Amniotic stem cell (primary cell): ENCODE measurements at regions not wholly inside any gene's neighbourhood (a gene's known extent, or its start where the extent isn't known, plus 50 kb on each side); places are given as distances from the start of the nearest gene placed in this dataset.

ENCODE experiments used
- DNase-seq: peaks from one replicate; lab custom pipeline; 2025; lab: John Stamatoyannopoulos, UW

DNA sequence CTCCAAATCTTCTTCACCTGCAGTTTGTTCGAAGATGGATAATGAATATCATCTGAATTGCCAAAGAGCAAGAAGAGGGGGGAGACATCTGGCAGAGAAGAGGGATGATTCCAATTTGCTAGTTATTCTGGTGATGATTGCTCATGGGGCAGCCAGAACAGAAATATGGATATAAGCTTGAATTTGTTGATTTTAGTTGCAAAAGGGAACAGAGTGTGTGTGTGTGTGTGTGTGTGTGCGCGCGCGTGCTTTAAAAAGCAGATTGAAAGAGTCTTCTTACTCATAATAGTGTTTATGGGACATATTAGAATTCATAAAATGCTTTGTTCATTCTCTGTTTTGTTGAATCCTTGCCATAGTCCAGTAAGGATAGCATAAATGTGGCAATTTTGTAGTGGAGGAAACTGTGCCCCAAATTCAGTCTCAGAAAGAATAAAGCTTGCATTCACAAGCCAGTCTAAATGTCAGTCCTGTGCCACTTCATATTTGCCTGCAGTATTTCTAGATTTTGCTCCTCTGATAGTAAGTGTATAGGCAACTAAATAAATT, 436.3 kb upstream of the KLF4 start:
- DNase-seq = no peak

DNA sequence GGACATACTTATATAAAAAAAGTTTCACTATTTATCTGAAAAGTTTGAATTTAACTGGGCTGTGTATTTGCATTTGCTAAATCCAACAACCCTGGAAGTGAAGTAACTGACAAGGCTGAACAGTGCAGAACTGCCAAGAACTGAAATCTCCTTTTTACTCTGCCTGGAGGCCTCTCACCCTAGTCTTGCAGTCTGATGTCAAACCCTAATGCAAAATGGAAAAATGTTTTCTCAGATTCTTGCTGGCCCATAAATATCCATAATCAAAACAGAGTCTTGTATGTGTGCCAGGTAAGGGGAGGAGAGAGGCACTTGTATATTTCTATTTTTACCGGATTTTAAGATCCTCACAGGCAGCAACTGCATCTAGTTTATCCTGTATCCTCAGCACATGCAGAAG, 432.7 kb upstream of the KLF4 start:
- DNase-seq = no peak

DNA sequence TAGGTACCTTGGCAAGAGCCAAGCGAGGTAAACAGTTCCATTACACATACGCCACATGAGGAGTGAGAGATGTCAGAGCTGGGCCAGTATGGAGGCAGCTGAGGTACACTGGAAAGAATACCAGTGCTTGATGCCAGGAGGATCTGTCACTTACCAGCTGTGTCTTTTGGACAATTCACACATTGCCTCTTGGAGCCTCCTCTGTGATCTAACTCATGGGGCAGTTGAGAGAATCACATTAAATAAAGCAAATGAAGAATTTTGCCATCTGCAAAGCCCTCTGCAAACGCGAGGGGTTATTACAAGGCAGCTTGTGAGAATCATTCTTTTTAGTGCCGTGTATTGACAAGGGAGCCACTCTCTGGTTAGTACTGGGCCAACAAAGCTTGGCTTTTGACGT, 429.7 kb upstream of the KLF4 start:
- no peak for DNase-seq

DNA sequence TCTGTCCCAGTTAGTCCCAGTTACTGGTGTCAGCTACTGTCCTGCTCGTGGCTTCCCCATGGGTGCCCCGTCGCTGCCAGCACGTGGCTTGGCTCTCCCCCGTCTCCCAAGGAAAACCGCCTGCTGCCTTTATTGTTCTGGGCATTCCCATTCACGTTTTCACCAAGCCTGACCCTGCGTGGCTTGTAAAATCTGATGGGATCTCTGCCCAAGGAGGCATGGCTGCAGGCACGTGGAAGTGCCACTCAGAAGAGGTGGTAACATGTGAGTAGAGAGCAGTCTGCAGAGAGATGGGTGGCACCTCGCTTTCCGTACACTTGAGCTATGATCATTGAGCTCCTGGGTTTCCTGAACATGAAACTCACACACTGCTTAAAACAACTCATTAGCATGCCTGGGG, 429.2 kb upstream of the KLF4 start:
- no peak for DNase-seq

DNA sequence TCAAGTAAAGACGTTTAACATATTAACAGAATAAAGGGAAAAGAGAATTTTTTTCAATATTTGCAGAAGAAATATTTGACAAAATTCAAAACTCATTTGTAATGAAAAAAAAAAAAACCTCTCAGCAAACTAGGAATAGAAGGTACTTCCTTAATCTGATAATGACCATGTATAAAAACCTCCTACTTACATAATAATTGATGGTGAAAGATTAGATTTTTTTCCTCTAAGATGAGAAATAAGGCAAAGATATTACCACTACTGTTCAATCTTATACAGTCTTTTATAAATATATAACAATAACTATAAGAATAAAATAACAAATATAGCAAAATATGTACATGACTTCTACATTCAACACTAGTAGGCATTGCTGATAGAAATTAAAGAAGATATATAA, 424.6 kb upstream of the KLF4 start:
- DNase-seq = no peak

DNA sequence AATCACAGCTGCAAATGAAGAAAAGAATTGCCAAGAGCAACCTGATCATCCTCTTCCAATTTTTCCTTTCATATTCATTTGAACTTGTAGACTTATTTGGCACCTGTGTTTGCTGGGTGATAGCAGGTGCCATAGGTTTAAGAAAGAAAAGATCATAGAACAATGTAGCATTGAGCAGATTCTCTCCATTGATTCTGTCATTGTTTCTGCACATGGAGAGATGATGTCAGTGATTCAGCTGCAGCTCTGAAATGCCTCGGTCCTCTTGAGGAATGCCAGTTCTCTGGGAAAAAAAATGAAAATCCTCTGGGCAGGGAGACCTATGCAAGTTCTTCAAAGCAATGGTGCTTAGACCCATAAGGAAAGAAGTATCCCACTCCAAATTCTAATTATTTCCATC, 418.1 kb upstream of the KLF4 start:
- DNase-seq = no peak

DNA sequence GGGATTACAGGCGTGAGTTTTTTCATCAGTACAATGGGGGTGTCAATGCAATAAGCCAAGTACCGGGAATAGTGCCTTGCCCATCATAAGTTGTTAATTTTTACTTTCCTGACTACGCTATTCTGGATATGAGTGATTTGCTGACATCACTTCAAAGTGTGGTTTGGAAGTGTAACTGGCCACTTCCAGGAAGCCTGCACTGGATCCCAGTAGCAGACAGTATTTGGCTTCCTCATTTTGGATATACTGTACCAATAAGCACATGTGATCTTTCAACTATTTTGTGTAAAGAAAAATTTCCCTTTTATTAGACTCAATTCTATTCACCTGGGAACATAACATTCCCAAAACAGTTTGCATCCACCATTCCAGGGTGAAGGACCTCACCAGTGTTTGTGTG, 417.7 kb upstream of the KLF4 start:
- DNase-seq = no peak

DNA sequence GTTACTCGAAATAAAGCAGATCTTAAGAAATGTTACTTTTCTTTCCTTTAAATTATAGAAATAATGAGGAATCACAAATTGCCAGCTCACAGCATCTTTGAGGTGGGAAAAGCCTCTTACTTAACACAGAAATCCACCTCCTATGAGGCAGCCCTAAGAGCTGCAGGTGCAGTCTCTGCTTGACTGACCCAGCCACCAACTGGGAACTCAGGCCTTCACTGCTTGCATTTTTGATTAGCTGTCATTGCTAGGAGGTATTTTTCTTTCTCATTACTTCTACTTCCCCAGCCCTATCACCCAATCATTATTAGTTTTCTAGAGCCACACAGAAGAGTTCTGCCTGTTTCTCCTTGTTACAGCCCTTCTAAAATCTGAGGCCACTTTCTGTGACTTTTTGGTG, 416.5 kb upstream of the KLF4 start:
- no peak for DNase-seq

DNA sequence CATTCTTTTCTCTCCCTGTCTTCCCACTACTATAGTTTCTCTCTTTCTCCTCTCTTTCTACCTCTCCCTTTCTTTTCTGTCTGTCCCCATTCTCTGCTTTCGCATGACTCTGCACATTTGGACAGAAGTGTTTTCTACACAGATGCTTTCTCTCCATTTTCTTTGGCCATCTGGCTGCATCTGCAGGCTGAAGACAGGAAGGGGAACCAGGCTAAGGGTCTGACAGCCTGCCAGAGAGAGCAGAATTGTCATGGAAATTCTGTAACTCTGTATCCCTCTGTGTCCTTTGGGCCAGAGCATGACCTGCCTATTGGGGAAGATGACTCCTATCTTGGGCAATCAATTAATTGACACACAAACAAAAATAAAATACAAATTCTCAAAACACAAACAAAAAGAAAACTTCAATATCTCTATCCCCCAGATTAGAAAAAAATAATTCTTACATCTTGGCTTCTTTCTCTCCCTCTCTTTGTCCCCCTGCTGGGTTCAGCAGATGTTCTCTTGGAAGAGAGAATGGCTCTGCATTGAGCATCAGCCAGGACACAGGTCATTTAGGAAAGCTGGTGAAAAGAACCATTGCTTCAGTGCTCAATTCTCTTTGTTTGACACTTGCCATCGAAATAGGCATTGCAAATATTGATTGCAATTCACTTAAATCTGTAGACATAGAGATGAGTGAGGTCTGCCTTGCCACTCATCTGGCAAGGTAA, 415.9 kb upstream of the KLF4 start:
- DNase-seq = no peak

DNA sequence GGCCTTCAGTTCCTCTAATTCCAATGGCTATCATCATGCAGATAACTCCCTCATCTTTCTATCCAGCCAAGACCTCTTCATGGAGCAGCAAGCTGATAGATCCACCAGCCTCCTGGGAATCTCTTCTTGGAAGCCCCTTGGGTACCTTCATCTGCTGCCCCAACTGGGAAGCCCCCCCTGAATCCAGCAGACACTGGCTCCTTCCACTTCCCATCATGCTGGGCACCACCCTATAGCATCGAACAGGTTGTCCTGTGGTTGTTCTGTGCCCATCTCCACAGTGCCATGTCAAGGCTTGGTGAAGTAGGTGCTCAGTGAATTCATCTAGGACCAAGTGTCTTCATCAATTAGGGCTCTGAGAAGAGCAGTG, 410.4 kb upstream of the KLF4 start:
- DNase-seq = no peak

DNA sequence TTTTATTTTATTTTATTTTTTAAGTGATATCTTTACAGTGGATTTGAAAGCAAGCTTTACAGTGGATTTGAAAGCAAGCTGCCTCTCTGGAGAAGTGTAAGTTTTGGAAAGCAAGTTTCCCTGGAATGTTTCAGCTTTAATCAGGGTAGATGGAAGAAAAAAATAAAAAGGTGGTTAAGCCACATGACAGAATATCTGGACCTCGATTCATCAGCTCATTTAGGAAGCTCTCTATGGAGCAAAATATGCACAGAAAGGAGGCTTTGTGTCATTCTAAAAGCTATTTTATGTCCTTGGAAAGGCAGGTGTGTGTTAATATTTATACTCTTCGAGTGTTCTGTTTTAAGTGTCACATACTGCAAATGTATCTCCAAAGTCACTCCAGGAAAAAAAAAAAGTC, 409.2 kb upstream of the KLF4 start:
- no peak for DNase-seq

DNA sequence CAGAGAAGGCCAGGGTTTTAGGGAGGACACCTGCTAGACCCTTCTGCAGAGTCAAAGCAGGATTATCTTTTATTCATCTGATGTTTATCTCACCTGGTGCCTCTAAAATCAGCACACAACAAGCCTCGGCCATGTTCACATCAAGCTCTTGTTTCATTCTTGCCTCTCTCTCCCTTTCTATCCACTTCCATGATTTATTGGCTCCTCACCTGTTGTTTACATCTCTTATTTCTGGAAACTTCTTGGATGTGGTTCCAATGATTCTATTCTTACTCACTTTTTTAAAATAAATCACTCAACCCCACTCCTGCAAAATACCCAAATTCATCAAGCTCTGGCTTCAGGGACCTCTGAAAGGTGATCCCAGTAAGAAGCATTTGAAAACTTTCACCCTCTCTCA, 407.0 kb upstream of the KLF4 start:
- DNase-seq = no peak

DNA sequence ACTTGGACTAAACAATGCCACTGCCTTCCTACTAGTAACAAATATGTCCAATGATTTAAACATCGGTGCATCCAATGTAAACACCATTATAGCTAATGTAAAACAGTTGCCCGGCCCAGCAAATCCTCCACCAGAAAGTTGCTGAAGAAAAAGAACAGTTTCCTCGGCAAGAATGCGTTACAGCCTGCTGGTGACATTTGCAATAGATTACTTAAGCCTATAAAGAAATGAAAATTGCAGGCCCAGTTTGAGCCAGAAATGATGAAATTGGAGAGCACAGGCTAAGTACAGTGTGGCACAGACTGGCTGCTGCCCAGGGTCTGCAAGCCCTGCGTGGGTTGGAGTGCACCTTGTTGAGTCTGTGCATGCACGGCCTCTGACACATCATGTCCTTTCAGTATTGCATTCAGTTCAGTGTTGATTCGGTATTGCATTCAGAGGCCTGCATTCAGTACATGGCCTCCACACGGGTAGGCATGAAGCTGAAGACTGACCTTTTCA, 406.0 kb upstream of the KLF4 start:
- peak; percentile 8 for DNase-seq

DNA sequence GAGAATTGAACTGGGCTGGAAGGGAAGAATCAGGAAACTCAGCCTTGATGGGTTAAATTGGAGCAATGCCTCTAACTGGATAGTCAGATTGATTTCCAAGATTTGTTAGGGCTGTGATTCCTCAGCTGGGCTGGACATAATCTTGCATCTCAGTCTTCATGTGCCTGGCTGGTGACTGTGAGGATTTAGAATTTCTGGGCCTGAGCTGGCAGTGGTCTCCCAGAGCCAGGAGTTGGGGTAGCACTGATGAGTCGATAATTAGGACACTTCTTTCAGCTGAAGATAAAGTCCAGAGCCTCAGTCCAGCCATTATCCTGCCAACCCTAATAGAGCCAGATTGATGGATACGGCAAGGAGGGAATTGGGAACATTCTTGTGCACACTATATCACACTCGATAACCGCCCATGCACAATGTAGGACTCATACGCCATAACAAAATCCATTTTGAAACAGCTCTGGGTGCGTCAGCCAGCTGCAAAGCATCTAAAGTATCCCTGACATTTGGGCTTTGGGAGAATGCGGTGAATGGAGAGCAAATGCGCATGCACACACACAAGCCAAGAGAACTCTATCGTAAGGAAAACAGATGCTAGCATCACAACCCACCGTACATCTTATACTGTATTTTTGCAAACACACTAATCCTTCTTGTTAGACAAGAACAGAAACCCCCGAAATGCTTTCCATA, 405.1 kb upstream of the KLF4 start:
- peak; percentile 51 for DNase-seq

DNA sequence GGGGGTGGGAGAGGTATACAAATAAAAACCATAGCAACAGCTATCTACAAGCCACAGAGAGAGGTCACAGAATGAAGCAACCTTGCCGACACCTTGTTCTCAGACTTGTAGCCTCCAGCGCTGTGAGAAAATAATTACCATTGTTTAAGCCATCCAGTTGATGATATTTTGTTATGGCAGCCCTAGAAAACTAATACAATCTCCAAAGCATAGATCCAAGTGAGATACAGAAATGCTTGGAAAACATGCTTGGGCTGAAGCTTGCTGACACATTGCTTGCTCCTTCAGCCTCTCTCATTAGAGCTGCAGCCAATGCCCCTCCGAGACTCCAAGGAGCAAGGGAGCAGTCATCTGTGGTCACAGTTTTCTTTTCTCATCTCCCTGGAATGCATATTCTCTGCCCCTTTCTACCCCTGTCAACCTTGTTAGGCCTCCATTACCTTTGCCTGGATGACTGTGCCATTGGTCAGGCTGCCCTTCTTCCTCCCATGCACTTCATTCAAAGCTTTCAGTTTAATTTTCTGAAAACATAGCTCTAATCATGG, 401.4 kb upstream of the KLF4 start:
- DNase-seq = no peak

DNA sequence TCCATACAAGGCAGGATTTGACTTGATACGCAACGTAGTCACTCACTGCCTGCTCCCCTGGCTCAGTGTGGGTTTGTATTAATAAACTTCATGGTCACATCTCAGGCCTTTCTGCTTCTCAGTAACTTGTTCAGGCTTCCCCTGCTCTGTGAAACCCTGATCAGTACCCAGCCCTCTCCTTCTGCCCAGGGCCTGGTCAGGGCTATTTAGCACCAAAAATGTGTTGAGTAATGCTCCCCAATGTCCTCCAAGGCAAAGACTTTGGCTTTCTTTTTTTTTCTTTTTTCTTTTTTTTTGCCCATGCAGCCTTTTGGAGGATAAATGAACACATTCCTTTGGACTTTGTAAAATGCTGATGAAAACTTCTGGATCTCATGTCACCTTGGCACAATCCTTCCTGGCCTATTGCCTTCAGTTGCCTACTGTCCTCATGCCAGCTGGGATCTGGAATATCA, 399.2 kb upstream of the KLF4 start:
- no peak for DNase-seq

DNA sequence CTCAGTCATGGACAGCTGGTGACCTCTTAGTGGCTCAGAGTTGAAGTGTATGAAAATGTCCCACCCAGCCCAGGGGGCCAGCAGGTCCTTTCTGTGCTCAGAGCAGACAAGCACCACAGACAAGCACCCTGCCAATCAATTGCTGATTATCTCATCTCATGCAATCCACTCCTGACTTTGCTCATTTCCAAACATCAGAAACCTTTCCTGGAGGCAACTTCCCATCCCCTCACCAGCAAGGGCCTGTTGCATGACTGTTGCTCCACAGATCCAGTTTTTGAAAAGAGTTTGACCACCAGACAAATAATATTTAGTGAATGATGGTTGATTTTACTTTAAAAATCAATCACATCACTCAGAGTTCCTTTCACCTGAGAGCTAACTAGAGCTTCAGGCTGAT, 397.3 kb upstream of the KLF4 start:
- DNase-seq = no peak

DNA sequence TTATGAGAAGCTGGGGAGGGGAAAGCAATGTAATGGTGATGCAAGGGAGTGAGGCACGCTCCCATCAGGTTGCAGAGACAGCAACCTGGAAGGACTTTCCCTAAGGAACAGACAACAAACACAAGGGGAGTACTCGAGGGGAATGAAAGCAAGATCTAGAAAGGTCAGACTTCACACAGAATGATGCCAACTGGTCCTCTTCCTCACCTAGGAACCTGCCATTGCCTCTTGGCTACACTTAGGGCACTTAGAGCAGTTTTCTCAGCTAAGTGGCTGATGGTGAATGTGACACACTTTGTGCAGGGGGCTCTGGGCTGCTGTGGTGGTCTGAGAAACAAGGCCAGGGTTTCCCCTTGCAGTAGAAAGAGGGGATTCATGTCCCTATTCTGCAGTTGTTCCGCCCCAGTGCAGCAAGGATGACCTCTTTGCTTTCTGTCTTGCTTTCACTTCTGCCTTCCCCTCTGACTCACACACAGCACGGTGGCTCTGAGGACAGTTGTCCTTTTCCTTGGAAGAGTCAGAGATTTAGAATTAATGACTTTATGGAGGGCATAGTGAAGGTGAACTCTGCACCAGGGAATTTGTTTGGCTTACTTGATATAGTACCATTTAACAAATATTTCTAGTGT, 394.0 kb upstream of the KLF4 start:
- no peak for DNase-seq

DNA sequence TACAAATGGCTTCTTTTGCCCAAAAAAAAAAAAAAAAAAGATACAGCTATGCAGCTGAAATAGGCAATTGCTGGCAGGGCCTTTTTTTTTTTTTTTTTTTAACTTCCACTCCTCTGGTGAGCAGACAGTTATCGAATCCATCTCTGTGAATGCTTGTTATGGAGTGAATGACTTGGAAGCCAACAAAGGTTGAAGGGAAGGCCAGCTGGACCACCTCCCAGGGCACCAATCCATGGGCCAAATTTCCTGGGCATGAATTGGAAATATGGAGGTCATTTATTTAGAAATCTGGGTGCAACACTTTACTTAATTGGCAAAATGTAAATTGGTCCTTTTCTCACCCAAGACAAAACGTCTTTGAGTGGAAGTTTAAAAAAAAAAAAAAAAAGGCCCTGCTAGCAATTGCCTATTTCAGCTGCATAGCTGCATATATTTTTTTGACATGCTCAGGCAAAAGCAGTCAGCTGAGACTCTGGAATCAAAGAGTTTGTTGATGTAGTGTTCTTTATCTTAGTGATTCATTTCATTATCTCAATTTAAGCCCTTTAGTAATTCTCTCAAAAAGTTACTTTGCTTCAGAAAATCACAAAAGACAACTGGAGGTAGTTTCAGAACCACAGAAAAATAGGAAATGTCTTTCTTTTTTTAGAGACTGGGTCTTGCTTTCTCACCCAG, 392.2 kb upstream of the KLF4 start:
- no peak for DNase-seq

DNA sequence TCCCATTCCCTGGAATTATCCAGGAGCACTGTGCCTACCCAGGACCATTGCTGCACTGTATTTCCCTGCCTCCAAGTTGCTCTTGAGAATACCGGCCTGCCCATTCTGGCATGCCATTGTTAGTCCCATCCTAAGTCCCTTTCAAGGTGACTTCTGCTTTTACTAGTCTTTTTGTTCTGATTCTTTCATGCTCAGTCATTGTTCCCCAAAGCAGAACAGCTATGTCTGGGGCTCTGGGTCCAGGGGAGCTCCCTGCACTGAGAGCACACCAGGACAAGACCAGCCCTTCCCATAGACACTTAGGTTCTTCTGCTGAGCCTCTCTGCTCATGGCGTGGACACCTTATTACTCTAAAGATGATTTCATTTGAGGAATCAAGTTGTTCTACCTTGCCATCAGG, 388.9 kb upstream of the KLF4 start:
- no peak for DNase-seq

DNA sequence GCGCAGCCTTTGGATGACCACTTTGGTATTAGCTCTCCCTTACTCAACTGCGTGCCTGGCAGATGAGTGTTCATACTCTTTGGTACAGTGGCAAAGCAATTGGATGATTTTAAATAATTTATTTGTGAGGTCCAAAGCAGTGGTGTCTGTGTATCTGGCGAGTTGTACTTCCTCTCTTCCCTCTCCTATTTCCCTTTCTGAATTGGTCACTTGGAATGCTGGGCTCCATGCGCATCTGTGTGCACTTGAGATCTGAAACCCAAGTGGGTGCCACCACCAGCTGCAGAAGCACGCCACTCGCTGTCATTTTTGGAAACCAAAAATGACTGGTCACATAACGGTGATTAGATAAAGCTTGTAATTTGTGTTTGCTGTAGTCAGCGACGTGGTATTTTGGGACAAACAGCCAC, 386.0 kb upstream of the KLF4 start:
- no peak for DNase-seq
